Loucy (cell line): ENCODE measurements at regions not wholly inside any gene's neighbourhood (a gene's known extent, or its start where the extent isn't known, plus 50 kb on each side); places are given as distances from the start of the nearest gene placed in this dataset.

Experiments used
- EZH2phosphoT487 ChIP-seq: fragments of 200-600 bp; IDR thresholded peaks from 2 replicates; pipeline ENCODE4 v1.6.1; 2018; ENCODE audit warnings: antibody characterized with exemption, mild to moderate bottlenecking, moderate library complexity, borderline replicate concordance
- TF ChIP-seq, protein P1 (sequence below): fragments of 200-600 bp; sonication (generic); conservative IDR thresholded peaks from 2 replicates; pipeline ENCODE4 v1.5.1; 2014; ENCODE audit warnings: mild to moderate bottlenecking, antibody characterized with exemption, low read length

DNA sequence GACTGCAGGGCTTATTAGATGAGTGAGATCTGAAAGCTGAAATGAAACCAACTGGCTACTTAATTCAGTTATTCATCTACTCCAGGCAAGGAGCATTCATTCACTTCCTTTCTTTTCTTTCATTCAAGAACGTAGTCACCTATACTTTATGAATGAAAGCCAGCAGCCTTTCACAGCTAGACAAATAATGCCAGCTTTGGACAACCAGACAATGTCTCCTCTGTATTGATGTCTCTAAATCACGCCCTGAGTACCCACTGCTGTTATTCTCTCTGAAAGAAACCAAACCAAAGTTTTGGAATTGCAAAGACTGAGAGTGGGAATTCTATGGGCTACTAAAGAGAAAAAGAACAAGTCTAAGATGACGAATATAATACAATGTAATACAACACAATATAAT lies 121.2 kb upstream of the PTPN3 start:
- TF ChIP-seq, protein P1, sequence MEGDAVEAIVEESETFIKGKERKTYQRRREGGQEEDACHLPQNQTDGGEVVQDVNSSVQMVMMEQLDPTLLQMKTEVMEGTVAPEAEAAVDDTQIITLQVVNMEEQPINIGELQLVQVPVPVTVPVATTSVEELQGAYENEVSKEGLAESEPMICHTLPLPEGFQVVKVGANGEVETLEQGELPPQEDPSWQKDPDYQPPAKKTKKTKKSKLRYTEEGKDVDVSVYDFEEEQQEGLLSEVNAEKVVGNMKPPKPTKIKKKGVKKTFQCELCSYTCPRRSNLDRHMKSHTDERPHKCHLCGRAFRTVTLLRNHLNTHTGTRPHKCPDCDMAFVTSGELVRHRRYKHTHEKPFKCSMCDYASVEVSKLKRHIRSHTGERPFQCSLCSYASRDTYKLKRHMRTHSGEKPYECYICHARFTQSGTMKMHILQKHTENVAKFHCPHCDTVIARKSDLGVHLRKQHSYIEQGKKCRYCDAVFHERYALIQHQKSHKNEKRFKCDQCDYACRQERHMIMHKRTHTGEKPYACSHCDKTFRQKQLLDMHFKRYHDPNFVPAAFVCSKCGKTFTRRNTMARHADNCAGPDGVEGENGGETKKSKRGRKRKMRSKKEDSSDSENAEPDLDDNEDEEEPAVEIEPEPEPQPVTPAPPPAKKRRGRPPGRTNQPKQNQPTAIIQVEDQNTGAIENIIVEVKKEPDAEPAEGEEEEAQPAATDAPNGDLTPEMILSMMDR = no peak
- no peak for TF ChIP-seq EZH2phosphoT487
